ENCODE measurements at regions not wholly inside any gene's neighbourhood (a gene's known extent, or its start where the extent isn't known, plus 50 kb on each side); places are given as distances from the start of the nearest gene placed in this dataset.

DNA sequence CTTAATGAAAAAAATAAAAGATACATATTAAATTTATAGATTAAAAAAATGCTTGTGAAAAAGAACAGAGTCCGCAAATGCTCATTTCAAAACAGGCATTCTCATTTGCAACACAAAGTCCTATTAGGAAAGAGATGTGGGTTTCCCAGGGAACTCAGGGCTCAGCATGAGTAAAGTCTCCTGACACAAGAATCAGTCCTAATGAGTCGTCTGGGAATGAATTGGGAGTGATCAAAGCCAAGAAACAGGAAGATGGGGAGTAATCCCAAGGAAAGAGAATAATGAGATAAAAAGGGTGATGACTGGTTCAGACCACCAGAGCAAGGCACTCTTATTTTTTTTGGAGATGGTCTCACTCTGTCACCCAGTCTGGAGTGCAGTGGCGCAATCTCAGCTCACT is 443.7 kb downstream of the NR2F2 start:
- Histone ChIP-seq H3K9me3 (ENCODE audit: control insufficient read depth, low read depth, low read length) (no peaks in the 10 kb centered on the region), H3K27ac (ENCODE audit: low read length) (no peak overlapping the region), H3K4me1 (ENCODE audit: control insufficient read depth, insufficient read depth, low read length) (no peaks in the 10 kb centered on the region), H3K36me3 (ENCODE audit: control insufficient read depth, insufficient read depth, low read length) (no peaks in the 10 kb centered on the region), H3K4me3 (ENCODE audit: low read length) (no peak overlapping the region), H3K27me3 (ENCODE audit: control insufficient read depth, insufficient read depth, low read length) (no peaks in the 10 kb centered on the region)
- DNase-seq = no peak
- WGBS (ENCODE audit: insufficient coverage, low lambda C conversion rate) = no CpG with 5 or more reads among the region's 3 CpGs

DNA sequence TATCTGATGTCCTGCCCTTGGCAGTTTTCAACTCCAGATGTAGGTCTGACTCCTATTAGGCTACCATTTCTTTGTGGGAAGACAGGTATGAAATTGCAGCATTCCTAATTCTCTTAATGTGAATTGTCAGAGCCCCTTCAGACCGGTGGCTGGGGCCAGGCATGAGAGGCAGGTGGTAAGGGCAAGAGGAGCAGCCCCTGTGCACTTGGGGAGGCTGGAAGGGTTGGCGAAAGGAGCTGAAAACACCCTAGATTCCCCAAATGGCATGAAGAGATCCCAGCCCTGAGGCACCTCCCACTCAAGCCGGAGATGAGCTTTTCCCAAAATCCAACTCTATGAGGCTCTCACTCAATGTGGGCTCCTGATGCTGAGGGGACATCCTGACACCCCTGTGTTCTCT is 453.2 kb downstream of the NR2F2 start:
- Histone ChIP-seq H3K4me3 (ENCODE audit: low read length) (no peak overlapping the region), H3K9me3 (ENCODE audit: control insufficient read depth, low read depth, low read length) (no peaks in the 10 kb centered on the region), H3K27me3 (ENCODE audit: control insufficient read depth, insufficient read depth, low read length) (no peaks in the 10 kb centered on the region), H3K27ac (ENCODE audit: low read length) (no peak overlapping the region), H3K4me1 (ENCODE audit: control insufficient read depth, insufficient read depth, low read length) (no peaks in the 10 kb centered on the region), H3K36me3 (ENCODE audit: control insufficient read depth, insufficient read depth, low read length) (no peaks in the 10 kb centered on the region)
- no peak for DNase-seq
- WGBS (ENCODE audit: insufficient coverage, low lambda C conversion rate) = no CpG with 5 or more reads among the region's 3 CpGs

DNA sequence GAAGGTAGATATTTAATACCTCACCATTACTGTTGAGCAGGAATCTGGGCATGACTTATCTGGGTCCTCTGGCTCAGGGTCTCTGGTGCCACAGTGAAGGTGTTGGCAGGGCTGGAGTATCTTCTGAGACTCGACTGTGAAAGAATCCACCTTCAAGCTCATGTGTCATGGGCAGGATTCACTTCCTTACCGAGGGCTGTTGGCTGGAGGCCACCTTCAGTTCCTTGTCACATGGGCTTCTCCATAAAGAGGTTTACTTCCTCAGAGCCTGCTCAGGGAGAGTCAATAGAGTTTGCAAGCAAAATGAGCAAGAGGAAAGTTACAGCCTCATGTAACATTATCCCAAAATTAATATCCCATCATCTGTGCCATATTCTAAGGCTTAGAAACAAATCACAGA is 459.5 kb downstream of the NR2F2 start:
- H3K4me3 ChIP-seq (ENCODE audit: low read length) = no peak overlapping the region
- no peak overlapping the region for H3K27ac ChIP-seq (ENCODE audit: low read length)
- no peaks in the 10 kb centered on the region for H3K4me1 ChIP-seq (ENCODE audit: control insufficient read depth, insufficient read depth, low read length)
- WGBS (ENCODE audit: insufficient coverage, low lambda C conversion rate) = no CpG with 5 or more reads among the region's 2 CpGs
- H3K27me3 ChIP-seq (ENCODE audit: control insufficient read depth, insufficient read depth, low read length) = no peaks in the 10 kb centered on the region
- H3K36me3 ChIP-seq (ENCODE audit: control insufficient read depth, insufficient read depth, low read length) = no peaks in the 10 kb centered on the region
- no peak for DNase-seq
- no peaks in the 10 kb centered on the region for H3K9me3 ChIP-seq (ENCODE audit: control insufficient read depth, low read depth, low read length)

DNA sequence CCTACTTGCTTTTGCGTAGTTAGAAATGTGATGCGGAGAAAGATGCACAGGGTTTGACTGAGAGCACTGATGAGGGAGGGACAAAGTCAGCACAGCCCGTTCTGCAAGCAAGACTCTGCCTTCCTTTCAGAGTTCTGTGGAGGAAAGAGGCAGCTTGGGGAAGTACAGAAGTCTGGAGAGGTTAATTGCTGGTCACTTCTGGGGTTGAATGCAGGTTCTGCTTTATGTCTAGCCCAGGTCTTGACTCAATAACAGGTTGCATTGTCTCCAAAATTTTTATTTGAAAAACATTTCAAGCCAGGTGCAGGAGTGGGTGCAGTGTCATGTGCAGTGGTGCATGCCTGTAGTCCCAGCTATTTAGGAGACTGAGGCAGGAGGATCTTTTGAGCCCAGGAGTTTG is 461.7 kb downstream of the NR2F2 start:
- 83% methylated on average over 3 of the region's 3 CpGs for whole genome bisulfite sequencing (ENCODE audit: insufficient coverage, low lambda C conversion rate)
- Histone ChIP-seq H3K9me3 (ENCODE audit: control insufficient read depth, low read depth, low read length) (no peaks in the 10 kb centered on the region), H3K27me3 (ENCODE audit: control insufficient read depth, insufficient read depth, low read length) (no peaks in the 10 kb centered on the region), H3K36me3 (ENCODE audit: control insufficient read depth, insufficient read depth, low read length) (no peaks in the 10 kb centered on the region), H3K4me3 (ENCODE audit: low read length) (no peak overlapping the region), H3K4me1 (ENCODE audit: control insufficient read depth, insufficient read depth, low read length) (no peaks in the 10 kb centered on the region), H3K27ac (ENCODE audit: low read length) (no peak overlapping the region)
- DNase-seq = no peak

DNA sequence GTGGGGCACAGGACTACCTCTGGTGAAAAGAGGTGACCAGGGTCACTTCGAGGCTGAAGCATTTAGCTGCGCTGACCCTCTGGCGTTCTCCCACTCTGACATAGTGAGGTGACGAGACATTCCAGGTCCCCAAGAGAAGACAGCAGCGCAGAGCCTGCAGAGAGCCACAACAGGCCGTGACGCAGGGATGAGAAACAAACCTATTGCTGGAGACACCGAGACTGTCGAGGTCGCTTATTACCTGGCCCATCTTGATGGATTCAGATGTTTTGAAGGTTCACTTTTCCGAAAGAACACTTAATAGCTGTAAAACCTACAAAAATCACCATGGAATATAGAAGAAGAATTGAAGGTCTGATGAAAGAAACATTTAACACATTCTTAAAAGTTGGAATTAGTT is 466.3 kb downstream of the NR2F2 start:
- no peaks in the 10 kb centered on the region for H3K27me3 ChIP-seq (ENCODE audit: control insufficient read depth, insufficient read depth, low read length)
- H3K27ac ChIP-seq (ENCODE audit: low read length) = no peak overlapping the region
- H3K36me3 ChIP-seq (ENCODE audit: control insufficient read depth, insufficient read depth, low read length) = no peaks in the 10 kb centered on the region
- H3K4me1 ChIP-seq (ENCODE audit: control insufficient read depth, insufficient read depth, low read length) = no peaks in the 10 kb centered on the region
- DNase-seq = no peak
- H3K9me3 ChIP-seq (ENCODE audit: control insufficient read depth, low read depth, low read length) = no peaks in the 10 kb centered on the region
- WGBS (ENCODE audit: insufficient coverage, low lambda C conversion rate) = 80% methylated on average over 2 of the region's 11 CpGs
- H3K4me3 ChIP-seq (ENCODE audit: low read length) = no peak overlapping the region

DNA sequence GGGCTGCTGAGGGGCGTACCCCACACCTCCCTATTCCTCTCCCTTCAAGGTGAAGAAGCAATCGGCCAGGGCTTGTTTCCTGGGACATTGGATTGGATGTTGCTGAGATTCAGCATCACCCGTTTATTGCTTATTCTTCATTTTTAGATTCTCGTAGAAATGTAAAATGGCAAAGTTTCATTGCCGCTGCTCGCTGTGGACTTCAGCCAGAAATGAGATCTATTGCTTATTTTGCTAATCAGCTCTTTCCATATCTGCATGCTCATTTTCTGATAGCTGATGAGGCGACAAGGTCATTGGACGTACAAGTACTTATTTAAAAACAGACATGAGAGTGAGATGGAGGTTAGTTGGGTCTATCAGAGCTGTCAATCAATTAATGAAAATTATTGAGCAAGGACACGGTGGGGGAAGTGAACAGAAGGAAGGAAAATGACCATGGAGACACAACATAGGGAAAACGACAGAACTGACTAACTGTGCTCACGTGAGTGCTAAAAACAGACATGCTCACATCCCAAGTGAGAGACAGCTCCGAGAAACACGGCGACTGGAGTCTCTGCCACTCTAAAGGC is 471.2 kb downstream of the NR2F2 start:
- H3K4me3 ChIP-seq (ENCODE audit: low read length) = no peak overlapping the region
- WGBS (ENCODE audit: insufficient coverage, low lambda C conversion rate) = 92% methylated on average over 5 of the region's 14 CpGs
- H3K9me3 ChIP-seq (ENCODE audit: control insufficient read depth, low read depth, low read length) = no peaks in the 10 kb centered on the region
- no peaks in the 10 kb centered on the region for H3K4me1 ChIP-seq (ENCODE audit: control insufficient read depth, insufficient read depth, low read length)
- H3K27ac ChIP-seq (ENCODE audit: low read length) = no peak overlapping the region
- DNase-seq = no peak
- no peaks in the 10 kb centered on the region for H3K36me3 ChIP-seq (ENCODE audit: control insufficient read depth, insufficient read depth, low read length)
- no peaks in the 10 kb centered on the region for H3K27me3 ChIP-seq (ENCODE audit: control insufficient read depth, insufficient read depth, low read length)

DNA sequence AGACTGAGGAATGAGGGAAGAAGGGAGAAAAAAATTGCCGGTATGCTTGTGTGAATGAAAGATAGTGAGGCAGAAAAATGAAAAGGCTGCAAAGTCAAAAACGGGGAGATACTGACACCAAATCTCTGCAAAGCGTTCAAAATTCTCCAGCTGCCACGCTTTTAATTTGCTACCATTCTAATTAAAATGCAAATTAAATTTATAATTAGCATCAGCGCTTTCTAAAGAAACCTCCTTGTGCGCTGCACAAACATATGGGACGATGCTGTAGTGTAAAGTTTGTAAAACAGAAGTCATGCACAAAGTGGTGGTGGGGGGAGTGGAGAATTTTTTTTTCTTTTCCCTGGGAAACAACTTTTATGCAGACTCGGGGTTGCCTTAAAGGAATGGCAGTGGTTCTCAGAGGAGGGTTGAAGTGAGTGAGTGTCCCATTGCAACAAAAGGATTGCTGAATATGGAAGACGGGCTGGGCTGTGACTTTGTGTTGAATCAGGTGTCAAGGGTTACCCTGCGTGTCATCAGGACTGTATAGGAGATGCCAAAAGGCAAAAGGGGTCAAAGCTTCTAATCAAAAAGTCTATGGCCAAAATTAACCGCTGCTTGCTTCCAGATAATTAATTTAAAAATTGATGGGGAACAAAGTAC is 472.2 kb downstream of the NR2F2 start:
- no peaks in the 10 kb centered on the region for H3K9me3 ChIP-seq (ENCODE audit: control insufficient read depth, low read depth, low read length)
- no peaks in the 10 kb centered on the region for H3K4me1 ChIP-seq (ENCODE audit: control insufficient read depth, insufficient read depth, low read length)
- no peak for DNase-seq
- H3K27ac ChIP-seq (ENCODE audit: low read length) = no peak overlapping the region
- no peak overlapping the region for H3K4me3 ChIP-seq (ENCODE audit: low read length)
- no peaks in the 10 kb centered on the region for H3K36me3 ChIP-seq (ENCODE audit: control insufficient read depth, insufficient read depth, low read length)
- WGBS (ENCODE audit: insufficient coverage, low lambda C conversion rate) = 81% methylated on average over 5 of the region's 11 CpGs
- no peaks in the 10 kb centered on the region for H3K27me3 ChIP-seq (ENCODE audit: control insufficient read depth, insufficient read depth, low read length)

DNA sequence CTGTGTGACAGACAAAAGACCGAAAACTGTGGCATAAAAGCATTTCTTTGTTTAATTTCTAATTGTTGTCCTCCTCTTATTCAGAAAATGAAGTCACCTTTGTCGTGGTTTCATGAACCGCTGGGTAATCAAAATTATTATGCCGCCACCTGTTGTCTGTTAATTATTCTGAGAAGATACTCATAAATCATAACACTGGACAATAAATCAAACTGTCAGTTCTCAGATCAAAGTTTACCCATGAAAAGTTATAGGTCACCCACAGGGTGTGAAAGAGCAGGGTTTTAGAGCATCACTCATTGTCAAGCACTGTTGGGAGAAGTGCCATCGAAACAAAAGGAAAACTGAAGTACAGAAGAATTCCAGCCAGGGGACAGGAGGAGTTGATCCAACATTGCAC is 474.3 kb downstream of the NR2F2 start:
- H3K36me3 ChIP-seq (ENCODE audit: control insufficient read depth, insufficient read depth, low read length) = no peaks in the 10 kb centered on the region
- no peaks in the 10 kb centered on the region for H3K9me3 ChIP-seq (ENCODE audit: control insufficient read depth, low read depth, low read length)
- DNase-seq = no peak
- H3K4me1 ChIP-seq (ENCODE audit: control insufficient read depth, insufficient read depth, low read length) = no peaks in the 10 kb centered on the region
- H3K4me3 ChIP-seq (ENCODE audit: low read length) = no peak overlapping the region
- H3K27ac ChIP-seq (ENCODE audit: low read length) = no peak overlapping the region
- H3K27me3 ChIP-seq (ENCODE audit: control insufficient read depth, insufficient read depth, low read length) = no peaks in the 10 kb centered on the region
- 50% methylated on average over 1 of the region's 5 CpGs for WGBS (ENCODE audit: insufficient coverage, low lambda C conversion rate)

DNA sequence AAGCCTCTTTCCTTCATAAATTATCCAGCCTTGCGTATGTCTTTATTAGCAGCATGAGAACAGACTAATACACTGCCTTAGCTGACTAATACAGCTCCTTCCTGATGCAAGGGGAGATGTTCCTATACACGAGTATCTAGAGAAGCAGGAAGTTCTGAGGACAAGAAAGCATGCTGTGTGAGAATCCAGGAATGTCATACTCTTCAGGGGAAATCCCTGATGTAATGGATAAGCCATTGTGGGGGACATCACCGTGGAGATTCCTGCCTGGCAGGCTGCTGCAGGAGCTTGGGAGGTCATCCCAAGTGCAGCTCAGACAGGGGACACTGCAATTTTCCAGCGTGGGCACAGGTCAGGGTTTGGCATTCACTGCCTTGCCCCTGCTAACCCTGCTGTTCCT is 476.9 kb downstream of the NR2F2 start:
- no peak overlapping the region for H3K27ac ChIP-seq (ENCODE audit: low read length)
- H3K36me3 ChIP-seq (ENCODE audit: control insufficient read depth, insufficient read depth, low read length) = no peaks in the 10 kb centered on the region
- no peaks in the 10 kb centered on the region for H3K4me1 ChIP-seq (ENCODE audit: control insufficient read depth, insufficient read depth, low read length)
- no peak overlapping the region for H3K4me3 ChIP-seq (ENCODE audit: low read length)
- no peak for DNase-seq
- no CpG with 5 or more reads among the region's 4 CpGs for whole genome bisulfite sequencing (ENCODE audit: insufficient coverage, low lambda C conversion rate)
- no peaks in the 10 kb centered on the region for H3K27me3 ChIP-seq (ENCODE audit: control insufficient read depth, insufficient read depth, low read length)
- H3K9me3 ChIP-seq (ENCODE audit: control insufficient read depth, low read depth, low read length) = no peaks in the 10 kb centered on the region

DNA sequence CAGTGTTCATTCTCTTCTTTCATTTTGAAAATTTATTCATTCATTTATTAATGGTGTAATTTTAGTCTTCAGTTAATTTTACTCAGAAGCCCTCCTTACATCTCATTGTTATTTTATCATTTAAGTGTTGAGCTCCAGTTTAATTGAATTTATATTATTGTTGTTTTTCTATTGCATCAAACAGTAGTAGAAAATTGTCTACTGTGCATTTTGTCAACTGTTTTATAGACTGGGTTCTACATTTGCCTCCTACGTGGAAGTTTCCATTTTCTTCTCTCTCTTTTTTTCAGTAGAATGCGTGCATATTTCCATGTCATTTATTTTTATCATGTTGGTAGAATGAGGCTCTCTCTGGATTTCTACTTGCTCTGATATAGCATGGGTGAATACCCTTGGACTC is 487.4 kb downstream of the NR2F2 start:
- no peaks in the 10 kb centered on the region for H3K27me3 ChIP-seq (ENCODE audit: control insufficient read depth, insufficient read depth, low read length)
- no peaks in the 10 kb centered on the region for H3K36me3 ChIP-seq (ENCODE audit: control insufficient read depth, insufficient read depth, low read length)
- no peaks in the 10 kb centered on the region for H3K4me1 ChIP-seq (ENCODE audit: control insufficient read depth, insufficient read depth, low read length)
- no peak overlapping the region for H3K4me3 ChIP-seq (ENCODE audit: low read length)
- 73% methylated on average over 2 of the region's 2 CpGs for WGBS (ENCODE audit: insufficient coverage, low lambda C conversion rate)
- no peaks in the 10 kb centered on the region for H3K9me3 ChIP-seq (ENCODE audit: control insufficient read depth, low read depth, low read length)
- H3K27ac ChIP-seq (ENCODE audit: low read length) = no peak overlapping the region
- DNase-seq = no peak

DNA sequence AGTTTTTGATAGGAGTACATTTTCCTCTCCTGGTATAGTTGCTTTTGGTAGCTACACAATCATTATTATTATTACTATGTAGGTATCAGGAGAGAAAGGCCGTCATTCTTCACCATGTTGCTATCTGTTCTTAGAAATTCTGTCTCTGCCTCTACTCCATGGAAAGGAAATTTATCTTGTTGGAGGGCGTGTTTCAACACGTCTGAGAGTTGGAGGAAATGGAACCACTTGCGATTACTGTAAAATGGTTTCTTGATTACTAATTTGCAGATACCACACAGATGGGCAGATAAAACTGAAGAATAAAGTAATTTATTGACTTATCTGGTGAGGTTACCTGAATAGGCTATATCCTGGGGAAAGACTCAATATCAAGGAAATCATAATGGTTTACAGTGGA is 488.4 kb downstream of the NR2F2 start:
- H3K27me3 ChIP-seq (ENCODE audit: control insufficient read depth, insufficient read depth, low read length) = no peaks in the 10 kb centered on the region
- H3K27ac ChIP-seq (ENCODE audit: low read length) = no peak overlapping the region
- no peaks in the 10 kb centered on the region for H3K36me3 ChIP-seq (ENCODE audit: control insufficient read depth, insufficient read depth, low read length)
- WGBS (ENCODE audit: insufficient coverage, low lambda C conversion rate) = 89% methylated on average over 4 of the region's 4 CpGs
- no peak for DNase-seq
- no peaks in the 10 kb centered on the region for H3K9me3 ChIP-seq (ENCODE audit: control insufficient read depth, low read depth, low read length)
- no peak overlapping the region for H3K4me3 ChIP-seq (ENCODE audit: low read length)
- no peaks in the 10 kb centered on the region for H3K4me1 ChIP-seq (ENCODE audit: control insufficient read depth, insufficient read depth, low read length)

All from large intestine (tissue), 3 donors.